T-helper 17 cell (primary cell): ENCODE measurements at regions not wholly inside any gene's neighbourhood (a gene's known extent, or its start where the extent isn't known, plus 50 kb on each side); places are given as distances from the start of the nearest gene placed in this dataset.
A peak's percentile ranks its signal among the peaks of the same experiment; 100 is the strongest.
"Not testable (repeated sequence)": the region's sequence is repeated elsewhere in the genome, so short reads cannot be mapped to it uniquely, and the experiment has no call there.

Source experiments
- ATAC-seq: fragments of 150-1000 bp; cut with Tn5 transposase; 2 replicates; pipeline ENCODE4 v1.10.0; 2021; ENCODE audit warnings: mild to moderate bottlenecking, moderate library complexity
- DNase-seq, 3 donors: peaks; one replicate each; pipeline versions ENCODE4 v3.0.0 to v3.0.0-alpha.2; 2020 to 2021
- H3K9me3 ChIP-seq: one replicate; pipeline ENCODE4 v1.7.0; 2013; ENCODE audit warnings: low read length, mild to moderate bottlenecking; ENCODE audit not compliant: control insufficient read depth, poor library complexity, severe bottlenecking
- H3K27ac Mint-ChIP-seq: one replicate; pipeline ENCODE4 v1.8.0; 2022; ENCODE audit warnings: mild to moderate bottlenecking, moderate library complexity, mixed read lengths
- H3K27me3 Mint-ChIP-seq: one replicate; pipeline ENCODE4 v1.8.0; 2022; ENCODE audit warnings: mixed read lengths
- H3K36me3 Mint-ChIP-seq: one replicate; pipeline ENCODE4 v1.8.0; 2022; ENCODE audit warnings: low read depth, mixed read lengths
- H3K4me1 Mint-ChIP-seq: one replicate; pipeline ENCODE4 v1.8.0; 2022; ENCODE audit warnings: mild to moderate bottlenecking, mixed read lengths
- H3K4me3 Mint-ChIP-seq: one replicate; pipeline ENCODE4 v1.8.0; 2022; ENCODE audit warnings: mild to moderate bottlenecking, moderate library complexity, mixed read lengths

- H3K27ac Mint-ChIP-seq, ATAC-seq, DNase-seq, H3K27me3 Mint-ChIP-seq, H3K4me3 Mint-ChIP-seq, H3K9me3 ChIP-seq, H3K4me1 Mint-ChIP-seq, H3K36me3 Mint-ChIP-seq: not testable (repeated sequence)
Observed at GRCh38 chr15:20105011-20105990, 436.3 kb downstream of the GOLGA6L6 start.

GRCh38 chr15:20104551-20104950, 437.0 kb downstream of the GOLGA6L6 start:
- not testable (repeated sequence) for H3K27me3 Mint-ChIP-seq, H3K4me3 Mint-ChIP-seq, H3K9me3 ChIP-seq, ATAC-seq, H3K27ac Mint-ChIP-seq, H3K4me1 Mint-ChIP-seq, H3K36me3 Mint-ChIP-seq
- DNase-seq = peak in 2 of 3 donors; percentile 12 to 18

GRCh38 chr15:20102862-20103261, 438.7 kb downstream of the GOLGA6L6 start:
- peak; percentile 16 to 29 (median 19) for DNase-seq
- H3K27me3 Mint-ChIP-seq, H3K9me3 ChIP-seq, H3K4me1 Mint-ChIP-seq, H3K4me3 Mint-ChIP-seq, ATAC-seq, H3K27ac Mint-ChIP-seq, H3K36me3 Mint-ChIP-seq: not testable (repeated sequence)

- H3K4me1 Mint-ChIP-seq, ATAC-seq, H3K27me3 Mint-ChIP-seq, H3K4me3 Mint-ChIP-seq, H3K36me3 Mint-ChIP-seq, H3K27ac Mint-ChIP-seq, H3K9me3 ChIP-seq: not testable (repeated sequence)
- DNase-seq = peak; percentile 13 to 22 (median 13)
Observed at GRCh38 chr15:20102209-20102608, 439.4 kb downstream of the GOLGA6L6 start.

- DNase-seq, H3K27ac Mint-ChIP-seq, H3K36me3 Mint-ChIP-seq, H3K9me3 ChIP-seq, H3K4me3 Mint-ChIP-seq, H3K27me3 Mint-ChIP-seq, ATAC-seq, H3K4me1 Mint-ChIP-seq: not testable (repeated sequence)
Observed at GRCh38 chr15:20101281-20101680, 440.3 kb downstream of the GOLGA6L6 start.

GRCh38 chr15:20100604-20101270, 440.9 kb downstream of the GOLGA6L6 start:
- ATAC-seq, H3K36me3 Mint-ChIP-seq, H3K4me3 Mint-ChIP-seq, H3K9me3 ChIP-seq, H3K4me1 Mint-ChIP-seq, H3K27ac Mint-ChIP-seq, H3K27me3 Mint-ChIP-seq, DNase-seq: not testable (repeated sequence)

GRCh38 chr15:20095699-20096303, 445.8 kb downstream of the GOLGA6L6 start:
- not testable (repeated sequence) for H3K27me3 Mint-ChIP-seq, ATAC-seq, H3K9me3 ChIP-seq, H3K4me1 Mint-ChIP-seq, DNase-seq, H3K27ac Mint-ChIP-seq, H3K36me3 Mint-ChIP-seq, H3K4me3 Mint-ChIP-seq

- ATAC-seq, H3K36me3 Mint-ChIP-seq, H3K27ac Mint-ChIP-seq, DNase-seq, H3K27me3 Mint-ChIP-seq, H3K4me1 Mint-ChIP-seq, H3K9me3 ChIP-seq, H3K4me3 Mint-ChIP-seq: not testable (repeated sequence)
Observed at GRCh38 chr15:20089541-20089940, 452.1 kb downstream of the GOLGA6L6 start.

GRCh38 chr15:20084026-20084425, 457.6 kb downstream of the GOLGA6L6 start:
- not testable (repeated sequence) for H3K4me1 Mint-ChIP-seq

GRCh38 chr15:20074082-20074481, 467.5 kb downstream of the GOLGA6L6 start:
- H3K9me3 ChIP-seq, ATAC-seq, H3K4me1 Mint-ChIP-seq, H3K4me3 Mint-ChIP-seq, H3K27ac Mint-ChIP-seq, H3K27me3 Mint-ChIP-seq, H3K36me3 Mint-ChIP-seq: not testable (repeated sequence)
- peak in 1 of 3 donors; percentile 11 for DNase-seq

More at GRCh38 chr15:20084026-20084425, 457.6 kb downstream of the GOLGA6L6 start:
- H3K9me3 ChIP-seq, H3K36me3 Mint-ChIP-seq, ATAC-seq, H3K27me3 Mint-ChIP-seq, H3K27ac Mint-ChIP-seq, H3K4me3 Mint-ChIP-seq, DNase-seq: not testable (repeated sequence)

GRCh38 chr15:20069043-20069442, 472.6 kb downstream of the GOLGA6L6 start:
- DNase-seq, H3K9me3 ChIP-seq, H3K27ac Mint-ChIP-seq, H3K4me1 Mint-ChIP-seq, ATAC-seq, H3K27me3 Mint-ChIP-seq, H3K36me3 Mint-ChIP-seq, H3K4me3 Mint-ChIP-seq: not testable (repeated sequence)

GRCh38 chr15:20066173-20066572, 475.4 kb downstream of the GOLGA6L6 start:
- not testable (repeated sequence) for H3K27me3 Mint-ChIP-seq, H3K4me1 Mint-ChIP-seq, ATAC-seq, H3K36me3 Mint-ChIP-seq, H3K27ac Mint-ChIP-seq, DNase-seq, H3K9me3 ChIP-seq, H3K4me3 Mint-ChIP-seq

- H3K9me3 ChIP-seq, H3K27ac Mint-ChIP-seq, H3K4me3 Mint-ChIP-seq, H3K4me1 Mint-ChIP-seq, H3K36me3 Mint-ChIP-seq, H3K27me3 Mint-ChIP-seq, ATAC-seq, DNase-seq: not testable (repeated sequence)
Observed at GRCh38 chr15:20065508-20065907, 476.1 kb downstream of the GOLGA6L6 start.
